HEK293 (cell line): ENCODE measurements at regions not wholly inside any gene's neighbourhood (a gene's known extent, or its start where the extent isn't known, plus 50 kb on each side); places are given as distances from the start of the nearest gene placed in this dataset.

ENCODE experiments used
- FEZF1 ChIP-seq: fragments of 450-650 bp; formaldehyde crosslinking; IDR thresholded peaks from 2 replicates; pipeline ENCODE4 v1.5.1; 2016; ENCODE audit warnings: missing biosample characterization, missing genetic modification characterization
- YY1 ChIP-seq: fragments of 450-650 bp; formaldehyde crosslinking; IDR thresholded peaks from 2 replicates; pipeline ENCODE4 v1.5.1; 2018; ENCODE audit warnings: missing biosample characterization, missing genetic modification characterization
- ZNF121 ChIP-seq: fragments of 450-650 bp; formaldehyde crosslinking; IDR thresholded peaks from 2 replicates; pipeline ENCODE4 v1.5.1; 2016; ENCODE audit warnings: missing biosample characterization, missing genetic modification characterization
- ZNF184 ChIP-seq: fragments of 450-650 bp; IDR thresholded peaks from 2 replicates; pipeline ENCODE4 v1.5.1; 2018; ENCODE audit warnings: missing biosample characterization, mild to moderate bottlenecking, missing genetic modification characterization
- ZNF707 ChIP-seq: fragments of 450-650 bp; formaldehyde crosslinking; IDR thresholded peaks from 2 replicates; pipeline ENCODE4 v1.5.1; 2016; ENCODE audit warnings: missing biosample characterization, missing genetic modification characterization
- TF ChIP-seq, protein P1 (sequence below): fragments of 450-650 bp; formaldehyde crosslinking; IDR thresholded peaks from 2 replicates; pipeline ENCODE4 v1.5.1; 2016; ENCODE audit warnings: missing biosample characterization, missing genetic modification characterization

DNA sequence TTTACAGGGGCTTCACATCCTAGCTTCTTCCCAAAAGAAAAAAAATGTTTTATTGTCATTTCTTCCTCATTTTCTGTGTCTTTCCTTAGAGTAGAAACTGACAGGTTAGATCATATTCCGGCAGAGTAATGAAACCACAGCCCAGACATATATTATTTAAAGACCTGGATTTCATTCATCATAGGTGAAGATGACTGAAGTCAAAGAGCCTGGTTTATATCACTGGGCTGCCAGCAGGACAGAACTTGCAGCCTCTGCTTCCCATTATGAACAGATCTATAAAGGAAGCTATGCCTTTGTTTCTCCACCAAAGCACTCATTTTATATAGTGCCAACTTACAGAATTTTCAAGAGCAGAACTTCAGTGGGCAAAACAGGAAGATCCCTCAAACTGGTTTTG is 137.9 kb downstream of the METTL4 start:
- TF ChIP-seq, protein P1, sequence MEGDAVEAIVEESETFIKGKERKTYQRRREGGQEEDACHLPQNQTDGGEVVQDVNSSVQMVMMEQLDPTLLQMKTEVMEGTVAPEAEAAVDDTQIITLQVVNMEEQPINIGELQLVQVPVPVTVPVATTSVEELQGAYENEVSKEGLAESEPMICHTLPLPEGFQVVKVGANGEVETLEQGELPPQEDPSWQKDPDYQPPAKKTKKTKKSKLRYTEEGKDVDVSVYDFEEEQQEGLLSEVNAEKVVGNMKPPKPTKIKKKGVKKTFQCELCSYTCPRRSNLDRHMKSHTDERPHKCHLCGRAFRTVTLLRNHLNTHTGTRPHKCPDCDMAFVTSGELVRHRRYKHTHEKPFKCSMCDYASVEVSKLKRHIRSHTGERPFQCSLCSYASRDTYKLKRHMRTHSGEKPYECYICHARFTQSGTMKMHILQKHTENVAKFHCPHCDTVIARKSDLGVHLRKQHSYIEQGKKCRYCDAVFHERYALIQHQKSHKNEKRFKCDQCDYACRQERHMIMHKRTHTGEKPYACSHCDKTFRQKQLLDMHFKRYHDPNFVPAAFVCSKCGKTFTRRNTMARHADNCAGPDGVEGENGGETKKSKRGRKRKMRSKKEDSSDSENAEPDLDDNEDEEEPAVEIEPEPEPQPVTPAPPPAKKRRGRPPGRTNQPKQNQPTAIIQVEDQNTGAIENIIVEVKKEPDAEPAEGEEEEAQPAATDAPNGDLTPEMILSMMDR (tag by site-specific recombination), result no peak
- TF ChIP-seq ZNF184 (tag by site-specific recombination) (no peak), FEZF1 (tag by site-specific recombination) (no peak), YY1 (tag by site-specific recombination) (no peak), ZNF707 (no peak), ZNF121 (tag by site-specific recombination) (no peak)
